Midbrain (tissue), 1 donor: ENCODE measurements at regions not wholly inside any gene's neighbourhood (a gene's known extent, or its start where the extent isn't known, plus 50 kb on each side); places are given as distances from the start of the nearest gene placed in this dataset.
"Not testable (repeated sequence)": the region's sequence is repeated elsewhere in the genome, so short reads cannot be mapped to it uniquely, and the experiment has no call there.

Experiments used
- DNase-seq: peaks from one replicate; lab custom pipeline; 2025; lab: John Stamatoyannopoulos, UW

DNA sequence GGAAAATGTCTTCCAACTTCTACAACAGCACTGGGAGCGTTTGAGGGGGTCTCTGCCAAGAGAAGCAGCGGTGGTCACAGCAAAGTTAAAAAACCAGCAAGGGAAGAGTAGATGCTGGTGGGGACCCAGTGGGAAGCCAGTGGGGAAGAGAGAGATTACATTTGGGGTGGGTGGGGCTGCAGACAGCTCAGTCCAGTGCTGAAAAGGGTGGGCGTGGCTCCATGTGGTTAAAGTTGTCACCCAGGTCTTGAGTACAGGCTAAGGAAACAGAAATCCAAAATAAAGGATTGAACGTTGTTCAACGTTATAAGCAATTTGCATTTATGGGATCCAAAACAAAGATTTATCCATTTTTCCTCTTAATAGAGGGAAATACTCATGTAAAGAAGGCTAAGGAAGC is 106.3 kb upstream of the LY86 start:
- no peak for DNase-seq

GRCh38 chr6:6483168-6483567 is 105.4 kb upstream of the LY86 start:
- DNase-seq: no peak

DNA sequence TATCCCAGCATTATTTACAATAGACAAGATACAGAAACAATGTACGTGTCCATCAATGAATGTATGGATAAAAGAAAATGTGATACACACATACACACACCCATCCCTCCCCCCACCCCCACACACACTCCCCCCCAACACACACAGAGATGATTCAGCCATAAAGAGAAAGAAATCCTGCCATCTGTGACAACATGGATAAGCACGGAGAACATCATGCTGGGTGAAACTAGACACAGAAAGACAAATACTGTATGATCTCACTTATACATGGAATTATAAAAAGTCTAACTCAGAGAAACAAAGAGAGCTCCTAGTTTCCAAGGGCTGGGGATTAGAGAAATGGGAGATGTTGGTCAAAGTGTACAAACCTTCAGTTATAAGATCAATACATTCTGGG is 104.8 kb upstream of the LY86 start:
- DNase-seq: no peak

DNA sequence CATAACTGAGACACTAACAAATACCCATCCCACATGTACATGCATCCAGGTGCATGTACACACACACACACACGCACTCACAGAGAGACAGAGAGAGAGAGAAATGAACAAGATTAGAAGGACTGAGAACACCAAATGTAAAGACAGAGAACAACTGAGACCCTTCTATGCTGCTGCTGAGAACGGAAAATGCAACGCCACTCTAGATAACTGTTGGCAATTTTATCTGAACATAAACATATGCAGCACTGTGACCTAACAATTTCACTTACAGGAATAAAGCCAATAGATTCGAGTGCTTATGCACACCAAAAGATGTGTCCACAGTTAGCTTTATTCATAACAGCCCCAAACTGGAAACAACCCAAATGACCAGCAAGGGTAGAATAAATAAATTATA is 103.8 kb upstream of the LY86 start:
- no peak for DNase-seq

DNA sequence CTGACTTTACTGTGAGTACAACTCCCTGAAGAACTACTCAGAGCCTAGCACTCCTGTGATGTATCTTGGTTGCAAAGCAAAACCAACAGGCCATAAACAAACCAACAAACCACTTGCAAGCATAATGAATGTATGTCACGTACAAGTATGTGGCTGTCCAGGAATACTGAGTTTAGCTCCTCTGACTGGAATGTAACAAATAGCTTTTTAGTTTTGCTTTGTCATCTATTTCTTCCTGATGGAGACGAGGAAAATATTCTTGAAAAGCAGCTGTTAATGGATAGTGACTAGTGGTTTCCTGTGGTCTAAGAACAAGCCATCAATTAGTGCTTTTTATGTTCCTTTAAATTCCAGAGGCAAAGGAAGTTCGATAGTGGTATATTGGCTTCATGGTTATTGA is 101.9 kb upstream of the LY86 start:
- no peak for DNase-seq

GRCh38 chr6:6491761-6492160 is 96.8 kb upstream of the LY86 start:
- DNase-seq: no peak

DNA sequence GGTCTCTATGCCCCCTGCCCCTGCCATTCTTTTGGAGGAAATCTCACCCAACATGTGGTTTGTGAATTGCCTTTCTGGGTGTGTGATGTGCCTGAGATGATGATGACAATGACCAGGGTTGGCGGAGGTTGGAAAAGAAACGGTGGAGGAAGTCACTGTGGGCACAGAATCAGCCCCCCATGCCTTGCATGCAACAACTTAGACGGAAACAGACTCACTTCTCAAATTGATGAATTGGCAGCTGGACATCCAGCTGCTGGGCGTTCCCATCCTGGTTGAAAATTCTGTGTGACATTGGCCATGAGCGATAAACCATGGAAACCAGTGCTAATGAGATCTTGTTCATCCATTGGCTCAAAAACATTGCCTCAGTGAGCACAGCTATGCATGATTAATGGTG is 95.8 kb upstream of the LY86 start:
- DNase-seq: no peak

DNA sequence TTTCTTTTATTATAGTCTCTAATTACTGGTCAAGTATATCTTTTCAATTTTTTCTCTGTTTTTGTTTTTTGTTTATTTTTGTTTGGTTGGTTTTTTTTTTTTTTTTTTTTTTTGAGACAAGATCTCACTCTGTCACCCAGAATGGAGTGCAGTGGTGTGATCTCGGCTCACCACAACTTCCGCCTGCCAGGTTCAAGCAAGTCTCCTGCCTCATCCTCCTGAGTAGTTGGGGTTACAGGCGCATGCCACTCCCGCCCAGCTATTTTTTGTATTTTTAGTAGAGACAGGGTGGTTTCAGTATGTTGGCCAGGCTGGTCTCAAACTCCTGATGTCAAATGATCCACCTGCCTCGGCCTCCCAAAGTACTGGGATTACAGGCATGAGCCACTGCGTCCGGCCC is 94.4 kb upstream of the LY86 start:
- not testable (repeated sequence) for DNase-seq

GRCh38 chr6:6494677-6495076 is 93.8 kb upstream of the LY86 start:
- DNase-seq: no peak

- DNase-seq: no peak
These were observed 92.7 kb upstream of the LY86 start for GRCh38 chr6:6495851-6496250.

GRCh38 chr6:6497541-6497940 is 91.0 kb upstream of the LY86 start:
- no peak for DNase-seq

DNA sequence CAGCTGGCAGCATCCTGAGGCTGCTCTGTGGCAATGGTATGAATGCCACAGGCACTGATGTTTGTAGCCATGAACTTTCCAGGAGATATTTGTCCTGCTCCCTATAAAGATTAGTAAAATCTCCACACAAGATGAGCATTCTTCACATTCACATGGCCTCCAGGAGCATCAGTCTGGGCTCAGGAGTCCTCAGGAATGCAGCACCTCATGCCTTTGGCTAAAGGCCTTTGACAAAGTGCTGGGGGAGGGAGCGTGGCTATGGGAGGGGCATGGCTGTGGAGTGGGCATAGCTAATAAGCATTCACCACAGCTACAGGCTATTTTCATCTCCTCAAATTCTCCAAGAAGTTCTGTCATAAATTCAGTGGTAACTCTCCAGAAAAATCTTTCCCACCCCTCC is 90.5 kb upstream of the LY86 start:
- no peak for DNase-seq

- no peak for DNase-seq
These were observed 85.3 kb upstream of the LY86 start for GRCh38 chr6:6503191-6503590.

DNA sequence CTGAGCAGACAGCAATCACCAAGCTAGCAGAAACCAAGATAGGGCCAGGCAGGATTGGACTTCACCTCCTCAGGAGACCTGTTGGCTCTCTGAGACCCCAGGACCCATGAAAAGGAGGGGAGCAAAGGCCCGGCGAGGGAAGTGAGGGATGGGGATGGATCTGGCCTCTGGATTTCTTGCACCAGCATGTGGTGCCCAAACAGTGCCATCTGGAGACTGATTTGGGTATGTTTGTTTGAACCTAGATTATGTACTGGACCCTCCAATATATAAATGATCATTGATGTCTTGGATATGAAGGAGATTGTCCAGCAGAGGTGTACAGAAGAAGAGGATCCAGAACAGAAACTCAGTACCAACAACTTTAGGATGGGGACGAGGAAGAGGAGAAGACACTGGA is 83.4 kb upstream of the LY86 start:
- DNase-seq: no peak

DNA sequence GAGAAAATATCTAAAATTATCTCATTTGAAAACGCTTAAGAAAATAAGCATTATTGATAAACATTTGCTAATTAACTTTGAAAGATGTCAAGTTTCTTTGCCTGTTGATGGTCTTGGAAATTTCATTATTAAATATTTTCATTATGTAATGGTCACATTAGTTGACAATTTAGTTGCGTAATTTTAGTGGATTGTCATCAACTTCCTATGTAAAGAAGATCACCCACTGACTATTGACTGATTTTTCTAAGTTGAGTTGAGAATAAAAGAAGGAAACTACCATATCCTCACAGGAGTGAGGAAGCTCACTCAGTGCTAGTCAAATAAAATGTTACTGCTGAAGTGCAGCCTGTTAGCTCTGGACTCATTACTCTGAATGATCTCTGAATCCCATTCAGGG is 79.9 kb upstream of the LY86 start:
- DNase-seq: no peak

GRCh38 chr6:6509284-6509683 is 79.2 kb upstream of the LY86 start:
- no peak for DNase-seq

DNA sequence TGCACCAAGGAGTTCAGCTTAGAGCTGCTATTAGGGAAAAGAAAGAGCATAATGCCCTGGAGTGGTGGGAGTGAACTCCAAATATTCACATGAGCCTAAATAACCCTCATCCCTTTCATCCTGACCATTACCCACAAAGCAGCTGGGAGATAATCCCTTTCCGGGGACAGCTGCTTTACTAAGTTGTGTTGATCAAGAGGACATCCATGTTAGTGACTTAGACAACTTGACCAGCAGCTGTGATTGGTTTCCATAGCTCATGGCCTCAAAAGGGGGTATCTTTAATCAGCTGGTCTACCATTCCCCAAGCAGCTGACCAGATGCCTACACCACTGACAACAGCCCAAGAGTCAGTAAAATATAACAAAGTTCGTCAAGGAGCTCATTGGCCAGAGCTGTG is 75.8 kb upstream of the LY86 start:
- no peak for DNase-seq

GRCh38 chr6:6515691-6516607 is 72.6 kb upstream of the LY86 start:
- DNase-seq: no peak

- no peak for DNase-seq
These were observed 71.7 kb upstream of the LY86 start for GRCh38 chr6:6516666-6517458.

GRCh38 chr6:6518631-6519427 is 69.7 kb upstream of the LY86 start:
- no peak for DNase-seq

GRCh38 chr6:6521961-6522482 is 66.5 kb upstream of the LY86 start:
- DNase-seq: no peak

DNA sequence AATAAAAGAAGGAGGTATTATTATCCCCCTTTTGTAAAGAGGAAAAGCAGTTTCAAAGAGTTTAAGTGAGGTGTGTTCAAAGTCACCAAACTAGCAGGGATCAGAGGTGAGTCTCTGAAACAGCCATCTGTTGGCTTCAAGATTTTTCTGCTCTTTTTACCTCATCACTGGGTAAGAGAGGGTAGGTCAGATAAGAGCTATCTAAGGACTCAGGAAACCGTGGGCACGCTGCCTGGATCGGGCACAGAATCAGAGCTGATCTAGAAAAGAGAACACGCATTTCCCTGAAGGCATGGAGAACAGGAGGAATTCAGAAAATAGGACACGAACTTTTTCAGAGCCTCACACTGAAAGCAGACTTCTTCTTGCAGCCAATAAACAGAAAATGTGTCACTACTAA is 65.8 kb upstream of the LY86 start:
- no peak for DNase-seq
